ENCODE measurements at regions not wholly inside any gene's neighbourhood (a gene's known extent, or its start where the extent isn't known, plus 50 kb on each side); places are given as distances from the start of the nearest gene placed in this dataset.

- Histone ChIP-seq H3K9me3 (no peaks in the 10 kb centered on the region), H3K36me3 (replicated peaks in 1 of 2; ENCODE audit: control insufficient read depth in 1 of 2, insufficient read depth in 2 of 2, low read length in 1 of 2) (no peaks in the 10 kb centered on the region), H3K79me2 (ENCODE audit: insufficient read depth) (no peaks in the 10 kb centered on the region), H3K4me3 (ENCODE audit: low read depth in 2 of 2, low read length in 1 of 2) (no peak overlapping the region), H3K9me2 (no peaks in the 10 kb centered on the region), H3K27me3 (ENCODE audit: insufficient read depth) (peaks cover 6% of the 10 kb centered on the region; the same call in 1 of the 2 replicates), H3K27ac (ENCODE audit: low read depth in 2 of 2, low read length in 1 of 2) (no peak overlapping the region), H2AFZ (ENCODE audit: low read depth) (no peak overlapping the region), H3K4me2 (no peak overlapping the region), H3K4me1 (ENCODE audit: control insufficient read depth in 1 of 2, insufficient read depth in 2 of 2, low read depth in 1 of 2, low read length in 1 of 2) (no peaks in the 10 kb centered on the region), H3K9ac (no peak overlapping the region), H3F3A (replicated peaks; ENCODE audit: insufficient read depth) (no peaks in the 10 kb centered on the region), H4K20me1 (ENCODE audit: insufficient read depth) (no peaks in the 10 kb centered on the region)
- TF ChIP-seq ELF1 (IDR thresholded peaks at IDR 0.05) (no peak), USF2 (IDR thresholded peaks at IDR 0.05; ENCODE audit: borderline replicate concordance, low read depth, low read length) (no peak), POLR2AphosphoS5 (IDR thresholded peaks at IDR 0.05; ENCODE audit: low read depth, low read length) (no peak), TCF12 (IDR thresholded peaks at IDR 0.05) (no peak), MXI1 (IDR thresholded peaks at IDR 0.05; ENCODE audit: low read depth, low read length) (no peak)
- DNase-seq = no peak
- WGBS (ENCODE audit: low lambda C conversion rate) = 14% methylated on average over 6 of the region's 11 CpGs
- ChIA-PET POLR2A (no interaction called here), CTCF (no interaction called here)
Observed at GRCh38 chr5:2847608-2848007, 96.1 kb upstream of the IRX2 start.

GRCh38 chr5:2841208-2841607, 89.7 kb upstream of the IRX2 start:
- Histone ChIP-seq H3K4me2 (no peak overlapping the region), H4K20me1 (ENCODE audit: insufficient read depth) (no peaks in the 10 kb centered on the region), H3K4me1 (ENCODE audit: control insufficient read depth in 1 of 2, insufficient read depth in 2 of 2, low read depth in 1 of 2, low read length in 1 of 2) (no peaks in the 10 kb centered on the region), H3K27me3 (ENCODE audit: insufficient read depth) (no peaks in the 10 kb centered on the region), H3F3A (replicated peaks; ENCODE audit: insufficient read depth) (no peaks in the 10 kb centered on the region), H2AFZ (ENCODE audit: low read depth) (no peak overlapping the region), H3K27ac (ENCODE audit: low read depth in 2 of 2, low read length in 1 of 2) (no peak overlapping the region), H3K36me3 (replicated peaks in 1 of 2; ENCODE audit: control insufficient read depth in 1 of 2, insufficient read depth in 2 of 2, low read length in 1 of 2) (no peaks in the 10 kb centered on the region), H3K4me3 (ENCODE audit: low read depth in 2 of 2, low read length in 1 of 2) (no peak overlapping the region), H3K9ac (no peak overlapping the region), H3K79me2 (ENCODE audit: insufficient read depth) (no peaks in the 10 kb centered on the region), H3K9me3 (no peaks in the 10 kb centered on the region), H3K9me2 (no peaks in the 10 kb centered on the region)
- no peak for DNase-seq
- no peak for TF ChIP-seq CHD2 (IDR thresholded peaks at IDR 0.05; ENCODE audit: low read length, partially characterized antibody)
- WGBS (ENCODE audit: low lambda C conversion rate) = 3% methylated on average over 5 of the region's 5 CpGs
- POLR2A ChIA-PET = no interaction called here
- CTCF ChIA-PET = no interaction called here

- ChIA-PET POLR2A (no interaction called here), CTCF (no interaction called here)
- no peaks in the 10 kb centered on the region for H3K9me2 ChIP-seq
- 3% methylated on average over 10 of the region's 10 CpGs for WGBS (ENCODE audit: low lambda C conversion rate)
- H4K20me1 ChIP-seq (ENCODE audit: insufficient read depth) = no peaks in the 10 kb centered on the region
- H3F3A ChIP-seq (replicated peaks; ENCODE audit: insufficient read depth) = no peaks in the 10 kb centered on the region
- H3K27me3 ChIP-seq (ENCODE audit: insufficient read depth) = no peaks in the 10 kb centered on the region; the same call in 1 of the 2 replicates
- H3K4me3 ChIP-seq (ENCODE audit: low read depth in 2 of 2, low read length in 1 of 2) = no peak overlapping the region
- H3K4me1 ChIP-seq (ENCODE audit: control insufficient read depth in 1 of 2, insufficient read depth in 2 of 2, low read depth in 1 of 2, low read length in 1 of 2) = no peaks in the 10 kb centered on the region
- H3K36me3 ChIP-seq (replicated peaks in 1 of 2; ENCODE audit: control insufficient read depth in 1 of 2, insufficient read depth in 2 of 2, low read length in 1 of 2) = no peaks in the 10 kb centered on the region
- no peak overlapping the region for H3K4me2 ChIP-seq
- H3K27ac ChIP-seq (ENCODE audit: low read depth in 2 of 2, low read length in 1 of 2) = no peak overlapping the region
- TF ChIP-seq PBX3 (IDR thresholded peaks at IDR 0.05) (no peak), YY1 (IDR thresholded peaks at IDR 0.05; ENCODE audit: low read depth) (no peak), FOXM1 (IDR thresholded peaks at IDR 0.05; ENCODE audit: low read depth) (no peak), ZBTB33 (IDR thresholded peaks at IDR 0.05; ENCODE audit: borderline replicate concordance, low read depth) (no peak), IRF3 (IDR thresholded peaks at IDR 0.05; ENCODE audit: low read depth, low read length) (no peak), GATA2 (CRISPR knock-in tag; IDR thresholded peaks at IDR 0.05) (no peak), EP300 (IDR thresholded peaks at IDR 0.05; ENCODE audit: borderline replicate concordance in 1 of 2, low read depth in 1 of 2, low read length in 1 of 2) (no peak), TEAD4 (IDR thresholded peaks at IDR 0.05; ENCODE audit: borderline replicate concordance, insufficient read depth) (no peak), TAF1 (IDR thresholded peaks at IDR 0.05; ENCODE audit: borderline replicate concordance, low read depth, low read length) (no peak), CHD2 (IDR thresholded peaks at IDR 0.05; ENCODE audit: low read length, partially characterized antibody) (no peak)
- DNase-seq = no peak
- no peak overlapping the region; the same call in 1 of the 2 replicates for H2AFZ ChIP-seq (ENCODE audit: low read depth)
- H3K9ac ChIP-seq = no peak overlapping the region
- H3K79me2 ChIP-seq (ENCODE audit: insufficient read depth) = no peaks in the 10 kb centered on the region
- no peaks in the 10 kb centered on the region for H3K9me3 ChIP-seq
Observed at GRCh38 chr5:2840372-2840915, 89.0 kb upstream of the IRX2 start.
